ENCODE measurements at regions not wholly inside any gene's neighbourhood (a gene's known extent, or its start where the extent isn't known, plus 50 kb on each side); places are given as distances from the start of the nearest gene placed in this dataset.

DNA sequence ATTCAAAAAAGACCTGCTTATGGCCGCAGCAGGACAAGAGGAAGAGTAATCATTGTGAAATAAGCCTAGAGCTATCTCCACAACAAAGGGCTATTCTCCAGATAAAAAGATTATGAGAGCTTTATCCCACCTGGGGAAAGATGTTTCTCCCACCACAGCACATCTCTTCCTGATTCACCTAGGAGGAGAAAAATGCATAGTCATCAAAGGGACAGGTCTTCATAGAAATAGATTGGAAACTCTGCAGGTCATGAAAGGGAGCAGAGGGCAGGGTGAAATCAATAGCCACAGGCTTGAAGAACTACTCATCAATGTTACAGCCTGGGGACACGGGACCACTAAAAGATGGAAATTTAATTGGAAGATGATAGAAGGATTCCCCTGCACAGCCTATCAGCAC is 453.8 kb upstream of the TMEM132C start:
- BruUV-seq (replicated peaks), result no TSS peak
- intact Hi-C loops (cut with micrococcal nuclease; ENCODE audit: unreplicated experiment), result no loop called here
- DNase-seq, result no peak
- Mint-ChIP-seq H3K27ac (ENCODE audit: unreplicated experiment) (no peak overlapping the region), H3K9me3 (ENCODE audit: low read depth, unreplicated experiment) (peaks cover 18% of the 10 kb centered on the region), H3K27me3 (ENCODE audit: unreplicated experiment) (no peaks in the 10 kb centered on the region), H3K36me3 (ENCODE audit: insufficient read depth, unreplicated experiment) (no peaks in the 10 kb centered on the region), H3K4me3 (ENCODE audit: low read depth, unreplicated experiment) (no peak overlapping the region), H3K4me1 (ENCODE audit: low read depth, unreplicated experiment) (no peaks in the 10 kb centered on the region)
- TF ChIP-seq, protein P1, sequence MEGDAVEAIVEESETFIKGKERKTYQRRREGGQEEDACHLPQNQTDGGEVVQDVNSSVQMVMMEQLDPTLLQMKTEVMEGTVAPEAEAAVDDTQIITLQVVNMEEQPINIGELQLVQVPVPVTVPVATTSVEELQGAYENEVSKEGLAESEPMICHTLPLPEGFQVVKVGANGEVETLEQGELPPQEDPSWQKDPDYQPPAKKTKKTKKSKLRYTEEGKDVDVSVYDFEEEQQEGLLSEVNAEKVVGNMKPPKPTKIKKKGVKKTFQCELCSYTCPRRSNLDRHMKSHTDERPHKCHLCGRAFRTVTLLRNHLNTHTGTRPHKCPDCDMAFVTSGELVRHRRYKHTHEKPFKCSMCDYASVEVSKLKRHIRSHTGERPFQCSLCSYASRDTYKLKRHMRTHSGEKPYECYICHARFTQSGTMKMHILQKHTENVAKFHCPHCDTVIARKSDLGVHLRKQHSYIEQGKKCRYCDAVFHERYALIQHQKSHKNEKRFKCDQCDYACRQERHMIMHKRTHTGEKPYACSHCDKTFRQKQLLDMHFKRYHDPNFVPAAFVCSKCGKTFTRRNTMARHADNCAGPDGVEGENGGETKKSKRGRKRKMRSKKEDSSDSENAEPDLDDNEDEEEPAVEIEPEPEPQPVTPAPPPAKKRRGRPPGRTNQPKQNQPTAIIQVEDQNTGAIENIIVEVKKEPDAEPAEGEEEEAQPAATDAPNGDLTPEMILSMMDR (IDR thresholded peaks at IDR 0.05; ENCODE audit: unreplicated experiment), result no peak
- CTCF ChIA-PET, result no interaction called here

DNA sequence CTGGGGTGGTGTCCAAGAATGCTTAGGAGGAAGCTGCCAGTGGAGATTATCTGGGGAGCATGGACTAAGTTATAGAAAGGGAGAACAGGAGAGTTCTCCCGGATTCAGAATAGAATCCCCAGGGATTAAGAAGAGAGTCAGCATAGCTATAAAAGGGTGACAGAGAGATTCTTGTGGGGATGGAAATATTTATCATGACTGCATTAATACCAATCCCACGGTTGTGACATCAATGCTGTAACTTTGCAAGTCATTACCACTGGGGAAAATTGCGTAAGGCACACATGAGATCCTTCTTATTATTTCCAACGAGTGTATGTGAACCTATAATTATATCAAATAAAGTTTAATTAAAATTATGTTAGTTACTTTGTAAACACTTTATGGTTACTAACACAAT is 447.9 kb upstream of the TMEM132C start:
- H3K36me3 Mint-ChIP-seq (ENCODE audit: insufficient read depth, unreplicated experiment), result no peaks in the 10 kb centered on the region
- DNase-seq, result no peak
- no peak overlapping the region for H3K4me3 Mint-ChIP-seq (ENCODE audit: low read depth, unreplicated experiment)
- H3K4me1 Mint-ChIP-seq (ENCODE audit: low read depth, unreplicated experiment), result no peaks in the 10 kb centered on the region
- no TSS peak for BruUV-seq (replicated peaks)
- TF ChIP-seq, protein P1 (IDR thresholded peaks at IDR 0.05; ENCODE audit: unreplicated experiment), result no peak
- H3K9me3 Mint-ChIP-seq (ENCODE audit: low read depth, unreplicated experiment), result peaks cover 17% of the 10 kb centered on the region
- intact Hi-C loops (cut with micrococcal nuclease; ENCODE audit: unreplicated experiment), result no loop called here
- CTCF ChIA-PET, result no interaction called here
- no peak overlapping the region for H3K27ac Mint-ChIP-seq (ENCODE audit: unreplicated experiment)
- H3K27me3 Mint-ChIP-seq (ENCODE audit: unreplicated experiment), result no peaks in the 10 kb centered on the region

DNA sequence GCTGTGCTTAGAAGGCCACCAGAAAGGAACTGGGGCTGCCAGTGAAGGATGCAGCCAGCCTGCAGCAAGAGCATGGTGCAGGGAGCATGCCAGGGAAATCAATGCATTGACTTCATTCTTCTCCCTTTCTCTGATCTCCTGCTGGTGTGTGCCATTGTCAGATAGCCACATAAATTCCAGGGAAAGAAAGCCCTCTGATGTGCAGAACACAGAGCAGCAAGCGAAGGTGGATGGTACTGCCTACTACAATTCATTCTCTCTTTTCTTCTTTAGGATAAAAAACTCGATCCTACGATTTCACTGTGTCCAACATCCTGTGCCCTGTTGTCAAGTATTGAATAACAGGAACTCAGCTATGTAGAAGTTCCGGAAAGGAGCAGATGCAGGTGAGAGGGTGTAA is 446.7 kb upstream of the TMEM132C start:
- intact Hi-C loops (cut with micrococcal nuclease; ENCODE audit: unreplicated experiment), result no loop called here
- TF ChIP-seq, protein P1 (IDR thresholded peaks at IDR 0.05; ENCODE audit: unreplicated experiment), result no peak
- H3K4me3 Mint-ChIP-seq (ENCODE audit: low read depth, unreplicated experiment), result no peak overlapping the region
- no peaks in the 10 kb centered on the region for H3K36me3 Mint-ChIP-seq (ENCODE audit: insufficient read depth, unreplicated experiment)
- H3K27ac Mint-ChIP-seq (ENCODE audit: unreplicated experiment), result no peak overlapping the region
- H3K9me3 Mint-ChIP-seq (ENCODE audit: low read depth, unreplicated experiment), result peaks cover 20% of the 10 kb centered on the region
- H3K4me1 Mint-ChIP-seq (ENCODE audit: low read depth, unreplicated experiment), result no peaks in the 10 kb centered on the region
- no TSS peak for BruUV-seq (replicated peaks)
- no peaks in the 10 kb centered on the region for H3K27me3 Mint-ChIP-seq (ENCODE audit: unreplicated experiment)
- no peak for DNase-seq
- CTCF ChIA-PET, result no interaction called here

DNA sequence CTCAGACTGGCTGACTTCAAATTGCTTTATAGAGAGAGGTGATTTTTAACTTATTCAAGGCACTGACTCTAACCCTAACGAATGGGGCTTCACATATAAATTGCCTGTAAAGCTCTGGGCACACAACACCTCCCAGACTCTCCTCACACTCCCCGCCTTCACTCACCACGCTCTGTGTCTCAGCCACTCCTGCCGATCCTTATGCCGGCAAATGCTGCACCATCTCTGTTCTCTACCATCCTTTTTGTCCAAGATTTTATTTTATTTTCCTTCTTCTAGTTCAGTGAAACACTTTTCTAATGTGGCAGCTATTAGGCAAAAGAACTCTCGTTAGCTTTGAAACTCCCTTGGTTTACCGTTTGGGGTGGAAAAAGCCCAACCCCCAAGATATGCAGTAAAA is 446.1 kb upstream of the TMEM132C start:
- no peaks in the 10 kb centered on the region for H3K36me3 Mint-ChIP-seq (ENCODE audit: insufficient read depth, unreplicated experiment)
- peaks cover 23% of the 10 kb centered on the region for H3K9me3 Mint-ChIP-seq (ENCODE audit: low read depth, unreplicated experiment)
- no peak overlapping the region for H3K4me3 Mint-ChIP-seq (ENCODE audit: low read depth, unreplicated experiment)
- DNase-seq, result no peak
- BruUV-seq (replicated peaks), result no TSS peak
- H3K4me1 Mint-ChIP-seq (ENCODE audit: low read depth, unreplicated experiment), result no peaks in the 10 kb centered on the region
- no peaks in the 10 kb centered on the region for H3K27me3 Mint-ChIP-seq (ENCODE audit: unreplicated experiment)
- TF ChIP-seq, protein P1 (IDR thresholded peaks at IDR 0.05; ENCODE audit: unreplicated experiment), result no peak
- H3K27ac Mint-ChIP-seq (ENCODE audit: unreplicated experiment), result no peak overlapping the region
- CTCF ChIA-PET, result no interaction called here
- intact Hi-C loops (cut with micrococcal nuclease; ENCODE audit: unreplicated experiment), result no loop called here
